ENCODE measurements at regions not wholly inside any gene's neighbourhood (a gene's known extent, or its start where the extent isn't known, plus 50 kb on each side); places are given as distances from the start of the nearest gene placed in this dataset.
A peak's percentile ranks its signal among the peaks of the same experiment; 100 is the strongest.

GRCh38 chr4:180946188-180946587 lies 1297.0 kb upstream of the TENM3 start:
- H3K27me3 Mint-ChIP-seq (ENCODE audit: insufficient read depth, unreplicated experiment): no peaks in the 10 kb centered on the region
- ChIA-PET CTCF (interaction anchor here (0.6 to 3.9 kb wide), 3 partner anchors 117 to 586 kb away, joined by 4 to 19 read pairs (median 16); no protein-coding TSS in a partner anchor), POLR2A (no interaction called here)
- no peak overlapping the region for H3K27ac Mint-ChIP-seq (ENCODE audit: low read depth, unreplicated experiment)
- peaks cover 11% of the 10 kb centered on the region for H3K4me1 Mint-ChIP-seq (ENCODE audit: insufficient read depth, unreplicated experiment)
- no peaks in the 10 kb centered on the region for H3K36me3 Mint-ChIP-seq (ENCODE audit: insufficient read depth, unreplicated experiment)
- no peak for DNase-seq (ENCODE audit: unreplicated experiment)
- H3K4me3 Mint-ChIP-seq (ENCODE audit: unreplicated experiment): no peak overlapping the region
- TF ChIP-seq CTCF (IDR thresholded peaks at IDR 0.05; ENCODE audit: unreplicated experiment): no peak
- H3K9me3 Mint-ChIP-seq (ENCODE audit: unreplicated experiment): no peaks in the 10 kb centered on the region
- no TSS peak for BruUV-seq (replicated peaks)
- intact Hi-C loops (cut with micrococcal nuclease): loop anchor here (2.0 kb wide), 1 partner anchor 281 kb away; no protein-coding TSS in a partner anchor

GRCh38 chr4:180947425-180947824 lies 1295.8 kb upstream of the TENM3 start:
- peaks cover 11% of the 10 kb centered on the region for H3K4me1 Mint-ChIP-seq (ENCODE audit: insufficient read depth, unreplicated experiment)
- ChIA-PET POLR2A (no interaction called here), CTCF (interaction anchor here (0.6 to 3.9 kb wide), 7 partner anchors 12 to 282 kb away, joined by 3 to 19 read pairs (median 4); no protein-coding TSS in a partner anchor)
- H3K9me3 Mint-ChIP-seq (ENCODE audit: unreplicated experiment): no peaks in the 10 kb centered on the region
- no peaks in the 10 kb centered on the region for H3K36me3 Mint-ChIP-seq (ENCODE audit: insufficient read depth, unreplicated experiment)
- no TSS peak for BruUV-seq (replicated peaks)
- peak; percentile 59 for DNase-seq (ENCODE audit: unreplicated experiment)
- no peak overlapping the region for H3K4me3 Mint-ChIP-seq (ENCODE audit: unreplicated experiment)
- H3K27me3 Mint-ChIP-seq (ENCODE audit: insufficient read depth, unreplicated experiment): no peaks in the 10 kb centered on the region
- peak; percentile 45 for TF ChIP-seq CTCF (IDR thresholded peaks at IDR 0.05; ENCODE audit: unreplicated experiment)
- H3K27ac Mint-ChIP-seq (ENCODE audit: low read depth, unreplicated experiment): no peak overlapping the region
- intact Hi-C loops (cut with micrococcal nuclease): loop anchor here (1.0 to 2.0 kb wide), 3 partner anchors 38 to 283 kb away; no protein-coding TSS in a partner anchor

- CTCF ChIA-PET: interaction anchor here (0.6 to 3.9 kb wide), 6 partner anchors 10 to 578 kb away, joined by 3 to 16 read pairs (median 4); no protein-coding TSS in a partner anchor
- Mint-ChIP-seq H3K36me3 (ENCODE audit: insufficient read depth, unreplicated experiment) (no peaks in the 10 kb centered on the region), H3K4me1 (ENCODE audit: insufficient read depth, unreplicated experiment) (peaks cover 11% of the 10 kb centered on the region), H3K27me3 (ENCODE audit: insufficient read depth, unreplicated experiment) (no peaks in the 10 kb centered on the region), H3K27ac (ENCODE audit: low read depth, unreplicated experiment) (no peak overlapping the region), H3K4me3 (ENCODE audit: unreplicated experiment) (no peak overlapping the region), H3K9me3 (ENCODE audit: unreplicated experiment) (no peaks in the 10 kb centered on the region)
- intact Hi-C loops (cut with micrococcal nuclease): no loop called here
- peak; percentile 82 for DNase-seq (ENCODE audit: unreplicated experiment)
- POLR2A ChIA-PET: interaction anchor here (0.6 to 0.9 kb wide), 3 partner anchors 135 to 990 kb away, joined by 3 to 4 read pairs (median 4); no protein-coding TSS in a partner anchor
- no peak for TF ChIP-seq CTCF (IDR thresholded peaks at IDR 0.05; ENCODE audit: unreplicated experiment)
- BruUV-seq (replicated peaks): no TSS peak
These were observed 1293.6 kb upstream of the TENM3 start for GRCh38 chr4:180949424-180950213.

GRCh38 chr4:180950377-180950776 lies 1292.8 kb upstream of the TENM3 start:
- no peak for TF ChIP-seq CTCF (IDR thresholded peaks at IDR 0.05; ENCODE audit: unreplicated experiment)
- ChIA-PET POLR2A (no interaction called here), CTCF (interaction anchor here (1.0 to 3.9 kb wide), 6 partner anchors 10 to 578 kb away, joined by 4 to 16 read pairs (median 5); no protein-coding TSS in a partner anchor)
- DNase-seq (ENCODE audit: unreplicated experiment): peak; percentile 4
- no peaks in the 10 kb centered on the region for H3K36me3 Mint-ChIP-seq (ENCODE audit: insufficient read depth, unreplicated experiment)
- no peak overlapping the region for H3K27ac Mint-ChIP-seq (ENCODE audit: low read depth, unreplicated experiment)
- no peaks in the 10 kb centered on the region for H3K9me3 Mint-ChIP-seq (ENCODE audit: unreplicated experiment)
- no peak overlapping the region for H3K4me3 Mint-ChIP-seq (ENCODE audit: unreplicated experiment)
- BruUV-seq (replicated peaks): no TSS peak
- peaks cover 11% of the 10 kb centered on the region for H3K4me1 Mint-ChIP-seq (ENCODE audit: insufficient read depth, unreplicated experiment)
- no peaks in the 10 kb centered on the region for H3K27me3 Mint-ChIP-seq (ENCODE audit: insufficient read depth, unreplicated experiment)
- intact Hi-C loops (cut with micrococcal nuclease): no loop called here
